Mucosa of rectum (tissue), 2 donors: ENCODE measurements at regions not wholly inside any gene's neighbourhood (a gene's known extent, or its start where the extent isn't known, plus 50 kb on each side); places are given as distances from the start of the nearest gene placed in this dataset.
"Not testable (repeated sequence)": the region's sequence is repeated elsewhere in the genome, so short reads cannot be mapped to it uniquely, and the experiment has no call there.

Source experiments
- H3K27ac ChIP-seq, 2 donors: one replicate each; pipeline ENCODE4 v1.7.0; 2013; ENCODE audit warnings: inconsistent platforms in 2 of 2, low read depth in 2 of 2, low read length in 2 of 2
- H3K27me3 ChIP-seq, 2 donors: one replicate each; pipeline ENCODE4 v1.7.0; 2013; ENCODE audit warnings: low read length in 2 of 2; ENCODE audit not compliant: control insufficient read depth in 2 of 2, insufficient read depth in 2 of 2
- H3K36me3 ChIP-seq, 2 donors: one replicate each; pipeline ENCODE4 v1.7.0; 2013; ENCODE audit warnings: low read length in 2 of 2; ENCODE audit not compliant: control insufficient read depth in 2 of 2, insufficient read depth in 2 of 2
- H3K4me1 ChIP-seq, 2 donors: one replicate each; pipeline ENCODE4 v1.7.0; 2013; ENCODE audit warnings: low read length in 2 of 2, mild to moderate bottlenecking in 1 of 2; ENCODE audit not compliant: control insufficient read depth in 2 of 2, insufficient read depth in 2 of 2
- H3K4me3 ChIP-seq, 2 donors: one replicate each; pipeline ENCODE4 v1.7.0; 2013; ENCODE audit warnings: low read length in 2 of 2
- H3K9ac ChIP-seq, 2 donors: one replicate each; pipeline ENCODE4 v1.7.0; 2013; ENCODE audit warnings: low read length in 2 of 2, low read depth in 1 of 2, mild to moderate bottlenecking in 1 of 2
- H3K9me3 ChIP-seq, 2 donors: one replicate each; pipeline ENCODE4 v1.7.0; 2013; ENCODE audit warnings: low read length in 2 of 2; ENCODE audit not compliant: control insufficient read depth in 2 of 2
- donor health status: healthy.
- donor health status: Normal muscosa, but diverticular disease.

DNA sequence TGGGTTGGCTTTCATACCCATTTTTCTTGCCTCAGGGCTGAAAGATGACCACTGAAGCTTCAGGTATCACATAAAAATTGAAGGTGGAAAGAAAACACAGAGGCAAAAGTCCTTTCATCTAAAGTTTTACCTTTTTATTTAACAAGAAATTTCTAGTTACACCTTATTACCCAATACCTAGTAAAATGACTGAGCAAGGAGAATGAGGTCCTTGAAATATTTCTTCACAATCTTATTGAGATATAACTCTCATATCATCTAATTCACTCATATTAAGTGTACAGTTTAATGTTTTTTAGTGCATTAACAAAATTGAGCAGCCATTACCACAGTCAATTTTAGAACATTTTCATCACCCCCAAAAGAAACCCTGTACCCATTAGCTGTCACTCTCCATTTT lies 112.9 kb upstream of the ADTRP start:
- H3K9ac ChIP-seq = no peak overlapping the region
- H3K36me3 ChIP-seq = no peaks in the 10 kb centered on the region
- no peaks in the 10 kb centered on the region for H3K27me3 ChIP-seq
- H3K4me3 ChIP-seq = no peak overlapping the region
- H3K4me1 ChIP-seq = no peaks in the 10 kb centered on the region
- no peak overlapping the region for H3K27ac ChIP-seq
- H3K9me3 ChIP-seq = no peaks in the 10 kb centered on the region

DNA sequence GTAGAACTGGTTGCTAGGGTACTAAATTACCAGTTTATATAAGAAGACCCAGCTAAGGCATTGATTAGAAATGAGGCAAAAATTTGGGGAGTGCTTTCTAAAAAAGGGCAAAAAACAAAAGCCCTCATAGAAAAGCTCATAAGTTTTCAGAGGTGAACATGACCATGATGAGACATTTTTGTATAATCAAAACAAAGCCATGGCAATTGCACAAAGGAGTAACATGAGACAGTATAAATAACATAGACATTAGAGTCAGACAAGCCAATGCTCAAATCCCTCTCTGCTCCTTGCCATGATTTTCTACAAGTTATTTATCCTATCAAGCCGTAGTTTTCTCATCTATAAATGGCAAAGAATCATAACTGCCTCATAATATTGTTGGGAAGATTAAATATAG lies 112.2 kb upstream of the ADTRP start:
- H3K36me3 ChIP-seq = no peaks in the 10 kb centered on the region
- no peaks in the 10 kb centered on the region for H3K9me3 ChIP-seq
- H3K27ac ChIP-seq = no peak overlapping the region
- no peaks in the 10 kb centered on the region for H3K4me1 ChIP-seq
- H3K4me3 ChIP-seq = no peak overlapping the region
- H3K27me3 ChIP-seq = no peaks in the 10 kb centered on the region
- H3K9ac ChIP-seq = no peak overlapping the region

DNA sequence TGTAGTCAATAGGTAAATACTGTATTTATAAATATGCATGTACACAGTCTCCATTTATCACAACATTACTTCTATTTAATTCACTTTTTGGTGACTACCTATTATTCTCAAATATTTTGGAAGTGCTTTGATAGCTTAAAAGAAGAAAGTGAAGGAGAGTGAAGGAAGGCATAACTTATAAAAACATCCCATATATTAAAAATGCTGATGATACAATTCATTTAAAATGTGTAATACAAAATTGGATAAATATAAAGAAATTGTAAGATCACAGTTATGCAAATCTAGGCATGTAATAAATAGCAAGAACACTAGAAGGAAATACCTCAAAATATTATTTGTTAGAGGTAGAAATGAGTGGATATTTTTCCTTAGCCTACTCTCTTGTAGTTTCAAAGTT lies 111.6 kb upstream of the ADTRP start:
- Histone ChIP-seq H3K4me1 (no peaks in the 10 kb centered on the region), H3K4me3 (no peak overlapping the region), H3K27me3 (no peaks in the 10 kb centered on the region), H3K36me3 (no peaks in the 10 kb centered on the region), H3K9me3 (no peaks in the 10 kb centered on the region), H3K9ac (no peak overlapping the region), H3K27ac (no peak overlapping the region)

DNA sequence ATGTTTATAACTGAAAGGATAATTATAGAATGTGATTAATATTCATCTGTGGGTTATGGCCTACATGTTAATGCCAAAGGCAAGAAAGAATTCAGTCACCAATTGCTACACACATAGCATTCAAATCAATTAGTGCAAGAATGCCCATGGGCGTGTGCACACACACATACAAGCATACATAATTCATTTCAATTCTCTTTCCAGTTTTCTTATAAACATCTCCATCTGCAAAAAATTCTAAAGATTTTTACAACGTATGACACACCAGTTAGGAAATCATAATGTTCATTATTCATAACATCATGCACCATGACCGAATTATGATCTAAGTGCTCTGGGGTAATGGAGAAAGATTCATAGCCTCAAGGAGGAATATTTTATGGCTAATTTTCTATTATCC lies 111.0 kb upstream of the ADTRP start:
- H3K27me3 ChIP-seq = no peaks in the 10 kb centered on the region
- H3K27ac ChIP-seq = no peak overlapping the region
- H3K4me1 ChIP-seq = no peaks in the 10 kb centered on the region
- no peaks in the 10 kb centered on the region for H3K36me3 ChIP-seq
- no peak overlapping the region for H3K4me3 ChIP-seq
- H3K9me3 ChIP-seq = no peaks in the 10 kb centered on the region
- H3K9ac ChIP-seq = no peak overlapping the region

DNA sequence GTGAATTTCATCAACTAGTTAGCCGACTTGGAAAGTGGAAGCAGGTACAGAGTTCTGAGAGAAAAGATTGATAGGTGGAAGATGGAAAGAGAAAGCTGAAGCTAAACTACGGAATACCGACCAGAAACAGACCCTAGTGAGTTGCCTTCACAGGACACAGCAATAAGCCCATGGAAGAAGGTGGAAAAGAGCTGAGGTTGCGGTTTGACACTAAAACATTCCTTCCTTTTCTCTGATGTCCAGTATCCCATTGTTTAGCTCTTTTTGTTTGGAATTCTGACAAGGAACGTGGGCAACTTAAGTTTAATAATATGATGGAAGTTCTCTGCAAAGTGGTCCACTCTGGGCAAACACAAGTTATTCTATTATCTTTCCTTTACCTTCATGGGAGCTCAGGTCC lies 110.1 kb upstream of the ADTRP start:
- Histone ChIP-seq H3K27me3 (no peaks in the 10 kb centered on the region), H3K36me3 (no peaks in the 10 kb centered on the region), H3K4me1 (no peaks in the 10 kb centered on the region), H3K9ac (no peak overlapping the region), H3K4me3 (no peak overlapping the region), H3K27ac (no peak overlapping the region), H3K9me3 (no peaks in the 10 kb centered on the region)

DNA sequence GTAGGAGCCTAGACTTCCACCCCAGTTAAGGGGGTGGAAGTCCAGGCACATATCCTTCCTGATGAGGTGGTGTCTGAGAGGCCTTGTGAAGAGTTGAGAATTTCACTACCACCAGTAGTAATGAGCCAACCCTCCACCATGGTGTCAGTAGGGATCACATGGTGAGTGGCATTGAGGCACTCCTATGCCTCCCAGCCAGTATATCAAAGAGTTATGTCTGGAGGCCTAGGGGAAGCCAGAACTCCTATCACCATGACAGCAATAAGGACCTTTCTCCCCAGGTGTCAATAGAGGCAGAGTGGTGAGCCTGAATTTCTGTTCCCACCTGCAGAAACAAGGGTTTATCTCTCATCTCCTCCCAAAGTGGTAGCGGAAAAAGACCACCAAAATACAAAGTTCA lies 106.6 kb upstream of the ADTRP start:
- no peaks in the 10 kb centered on the region for H3K9me3 ChIP-seq
- no peaks in the 10 kb centered on the region for H3K36me3 ChIP-seq
- H3K9ac ChIP-seq = no peak overlapping the region
- no peak overlapping the region for H3K4me3 ChIP-seq
- H3K27ac ChIP-seq = no peak overlapping the region
- H3K4me1 ChIP-seq = no peaks in the 10 kb centered on the region
- H3K27me3 ChIP-seq = no peaks in the 10 kb centered on the region

DNA sequence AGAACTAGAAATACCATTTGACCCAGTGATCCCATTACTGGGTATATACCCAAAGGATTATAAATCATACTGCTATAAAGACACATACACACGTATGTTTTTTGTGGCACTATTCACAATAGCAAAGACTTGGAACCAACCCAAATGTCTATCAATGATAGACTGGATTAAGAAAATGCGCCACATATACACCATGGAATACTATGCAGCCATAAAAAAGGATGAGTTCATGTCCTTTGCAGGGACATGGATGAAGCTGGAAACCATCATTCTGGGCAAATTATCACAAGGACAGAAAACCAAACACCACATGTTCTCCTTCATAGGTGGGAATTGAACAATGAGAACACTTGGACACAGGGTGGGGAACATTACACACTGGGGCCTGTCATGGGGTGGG lies 104.9 kb upstream of the ADTRP start:
- H3K36me3 ChIP-seq, H3K27me3 ChIP-seq, H3K27ac ChIP-seq, H3K9me3 ChIP-seq, H3K9ac ChIP-seq, H3K4me1 ChIP-seq, H3K4me3 ChIP-seq: not testable (repeated sequence)

DNA sequence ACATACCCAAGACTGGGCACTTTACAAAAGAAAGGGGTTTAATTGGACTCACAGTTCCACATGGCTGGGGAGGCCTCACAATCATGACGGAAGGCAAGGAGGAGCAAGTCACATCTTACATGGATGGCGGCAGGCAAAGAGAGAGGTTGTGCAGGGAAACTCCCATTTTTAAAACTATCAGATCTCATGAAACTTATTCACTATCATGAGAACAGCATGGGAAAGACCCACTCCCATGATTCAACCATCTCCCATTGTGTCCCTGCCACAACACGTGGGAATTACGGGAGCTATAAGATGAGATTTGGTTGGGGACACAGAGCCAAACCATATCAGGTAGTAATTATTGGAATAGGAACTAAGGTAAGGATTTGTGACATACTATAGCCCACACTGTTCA lies 101.6 kb upstream of the ADTRP start:
- not testable (repeated sequence) for H3K27me3 ChIP-seq

DNA sequence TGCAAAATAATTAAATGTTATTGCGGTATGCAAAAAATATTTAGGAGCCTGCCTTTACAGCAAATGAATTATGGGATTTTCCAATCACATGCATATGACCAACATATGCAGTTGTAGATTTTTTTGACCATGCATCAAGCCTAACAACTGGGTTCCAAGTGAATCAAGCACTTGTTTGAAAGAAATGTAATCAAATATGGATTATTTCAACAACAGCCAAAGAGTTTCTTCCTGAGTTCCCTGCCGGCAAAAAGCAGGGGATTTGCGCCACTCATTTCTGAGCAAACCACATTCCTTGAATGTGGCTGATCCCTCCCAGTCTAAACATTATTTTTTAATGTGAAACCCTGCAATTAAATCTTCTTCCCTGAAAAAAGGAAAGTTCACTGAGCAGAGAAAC lies 100.1 kb upstream of the ADTRP start:
- Histone ChIP-seq H3K4me1 (no peaks in the 10 kb centered on the region), H3K4me3 (no peak overlapping the region), H3K27me3 (no peaks in the 10 kb centered on the region), H3K9ac (no peak overlapping the region), H3K36me3 (no peaks in the 10 kb centered on the region), H3K27ac (no peak overlapping the region), H3K9me3 (no peaks in the 10 kb centered on the region)

More for the DNA sequence above, 101.6 kb upstream of the ADTRP start:
- not testable (repeated sequence) for H3K9me3 ChIP-seq, H3K27ac ChIP-seq, H3K9ac ChIP-seq, H3K4me1 ChIP-seq, H3K4me3 ChIP-seq, H3K36me3 ChIP-seq

DNA sequence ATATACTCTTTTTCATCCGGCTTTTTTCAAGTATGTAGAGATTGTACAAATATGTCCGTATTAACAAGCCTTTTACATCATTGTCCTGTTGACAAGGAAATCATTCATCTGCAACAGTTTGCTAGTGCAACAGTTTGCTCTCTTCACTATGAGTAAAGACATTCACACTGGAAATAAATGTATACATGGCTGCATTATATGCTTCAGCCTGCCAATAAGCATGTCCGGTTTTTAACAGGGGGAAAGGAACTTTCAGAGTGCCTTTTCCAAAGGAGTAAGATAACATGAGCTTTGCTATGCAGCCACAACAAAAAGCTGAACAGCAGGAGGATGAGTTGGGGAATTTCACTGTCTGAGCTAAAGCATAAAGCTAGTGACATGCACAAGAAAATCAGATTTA lies 99.4 kb upstream of the ADTRP start:
- Histone ChIP-seq H3K27ac (no peak overlapping the region), H3K4me3 (no peak overlapping the region), H3K4me1 (no peaks in the 10 kb centered on the region), H3K9me3 (no peaks in the 10 kb centered on the region), H3K36me3 (no peaks in the 10 kb centered on the region), H3K27me3 (no peaks in the 10 kb centered on the region), H3K9ac (no peak overlapping the region)

DNA sequence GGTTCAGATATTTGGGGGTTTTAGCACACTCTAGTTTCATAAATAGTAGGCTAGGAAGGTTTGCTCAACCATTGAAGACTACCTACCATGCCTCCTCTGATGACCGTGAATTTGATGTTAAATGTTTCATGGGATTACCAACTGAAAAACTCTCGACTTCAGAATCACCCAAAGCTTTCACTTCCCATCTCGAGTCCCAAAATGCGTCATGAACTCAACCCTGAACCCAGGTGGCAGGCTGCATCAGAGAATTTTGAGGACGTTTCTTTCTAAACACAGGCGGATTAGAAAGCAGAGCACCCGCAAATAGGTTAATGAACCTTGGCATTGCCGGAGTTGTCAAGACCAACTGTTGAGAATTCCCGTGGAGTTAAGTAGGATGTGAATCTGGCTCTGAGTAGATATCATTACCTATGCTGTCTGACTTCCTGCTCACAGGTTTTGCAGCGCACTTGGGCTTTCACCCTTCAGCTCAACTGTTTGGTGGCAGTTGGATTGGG lies 98.4 kb upstream of the ADTRP start:
- Histone ChIP-seq H3K27ac (no peak overlapping the region), H3K9me3 (no peaks in the 10 kb centered on the region), H3K27me3 (no peaks in the 10 kb centered on the region), H3K36me3 (no peaks in the 10 kb centered on the region), H3K4me1 (no peaks in the 10 kb centered on the region), H3K4me3 (no peak overlapping the region), H3K9ac (no peak overlapping the region)
